ENCODE measurements at regions not wholly inside any gene's neighbourhood (a gene's known extent, or its start where the extent isn't known, plus 50 kb on each side); places are given as distances from the start of the nearest gene placed in this dataset.

GRCh38 chr1:168843950-168844349, 114.9 kb upstream of the DPT start:
- Mint-ChIP-seq H3K36me3 (ENCODE audit: low read depth) (no peaks in the 10 kb centered on the region), H3K27ac (no peak overlapping the region), H3K4me1 (ENCODE audit: low read depth) (no peaks in the 10 kb centered on the region), H3K27me3 (ENCODE audit: low read depth) (peaks cover 6% of the 10 kb centered on the region), H3K9me3 (ENCODE audit: insufficient read depth) (no peaks in the 10 kb centered on the region), H3K4me3 (no peak overlapping the region)
- ATAC-seq (no peak), DNase-seq (no peak)
- POLR2A ChIA-PET: no interaction called here
- CTCF ChIA-PET: no interaction called here

GRCh38 chr1:168845140-168845539, 116.1 kb upstream of the DPT start:
- ATAC-seq (no peak), DNase-seq (no peak)
- Mint-ChIP-seq H3K27ac (no peak overlapping the region), H3K9me3 (ENCODE audit: insufficient read depth) (no peaks in the 10 kb centered on the region), H3K4me1 (ENCODE audit: low read depth) (no peaks in the 10 kb centered on the region), H3K4me3 (no peak overlapping the region), H3K36me3 (ENCODE audit: low read depth) (no peaks in the 10 kb centered on the region), H3K27me3 (ENCODE audit: low read depth) (peaks cover 6% of the 10 kb centered on the region)
- POLR2A ChIA-PET: no interaction called here
- CTCF ChIA-PET: no interaction called here

DNA sequence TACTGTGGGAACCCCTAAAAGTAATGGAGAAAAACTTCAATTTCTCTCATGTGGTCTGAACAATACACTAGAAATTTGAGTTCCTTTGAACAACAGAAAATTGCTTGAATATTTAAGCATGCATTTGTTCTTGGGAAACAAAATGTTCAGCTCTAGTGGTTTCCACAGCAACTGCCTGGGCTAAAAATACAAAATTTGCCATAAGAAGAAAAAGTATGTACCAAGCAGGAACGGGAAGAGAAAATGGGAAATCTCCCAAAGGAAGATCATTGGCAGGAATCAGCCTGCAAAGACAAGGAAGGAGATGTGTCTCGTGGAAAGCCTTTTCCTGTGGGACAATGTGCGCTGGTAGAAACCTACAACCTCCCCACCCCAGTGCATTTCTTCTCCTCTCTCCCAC, 119.0 kb upstream of the DPT start:
- Mint-ChIP-seq H3K4me1 (ENCODE audit: low read depth) (no peaks in the 10 kb centered on the region), H3K36me3 (ENCODE audit: low read depth) (no peaks in the 10 kb centered on the region), H3K27me3 (ENCODE audit: low read depth) (peaks cover 9% of the 10 kb centered on the region), H3K27ac (no peak overlapping the region), H3K4me3 (no peak overlapping the region), H3K9me3 (ENCODE audit: insufficient read depth) (no peaks in the 10 kb centered on the region)
- CTCF ChIA-PET: no interaction called here
- ATAC-seq (no peak), DNase-seq (no peak)
- POLR2A ChIA-PET: no interaction called here

GRCh38 chr1:168861421-168862004, 132.5 kb upstream of the DPT start:
- Mint-ChIP-seq H3K9me3 (ENCODE audit: insufficient read depth) (no peaks in the 10 kb centered on the region), H3K36me3 (ENCODE audit: low read depth) (no peaks in the 10 kb centered on the region), H3K27ac (no peak overlapping the region), H3K4me3 (no peak overlapping the region), H3K4me1 (ENCODE audit: low read depth) (no peaks in the 10 kb centered on the region), H3K27me3 (ENCODE audit: low read depth) (peaks cover 3% of the 10 kb centered on the region)
- CTCF ChIA-PET: no interaction called here
- POLR2A ChIA-PET: no interaction called here
- DNase-seq (no peak), ATAC-seq (no peak)

DNA sequence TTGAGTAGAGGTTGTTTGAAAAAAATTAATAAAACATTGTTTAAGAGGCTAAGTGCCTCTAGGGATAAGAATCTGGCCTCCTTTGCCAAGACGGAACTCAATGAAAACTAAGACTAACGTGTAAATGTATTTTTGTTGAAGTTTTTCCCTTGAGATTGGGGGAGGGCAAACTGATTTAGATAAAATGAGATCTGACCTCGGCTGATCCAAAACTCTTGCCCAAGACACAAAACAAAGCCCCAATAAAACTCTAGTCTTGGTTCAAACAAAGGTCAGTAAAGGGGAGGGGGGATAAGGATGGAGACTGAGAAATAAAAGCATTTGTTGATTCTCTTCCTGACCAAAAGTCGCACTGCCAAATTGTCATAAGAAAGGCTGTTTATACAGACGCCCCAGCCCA, 134.8 kb upstream of the DPT start:
- POLR2A ChIA-PET: no interaction called here
- Mint-ChIP-seq H3K9me3 (ENCODE audit: insufficient read depth) (no peaks in the 10 kb centered on the region), H3K36me3 (ENCODE audit: low read depth) (no peaks in the 10 kb centered on the region), H3K4me1 (ENCODE audit: low read depth) (peaks cover 8% of the 10 kb centered on the region), H3K4me3 (no peak overlapping the region), H3K27ac (no peak overlapping the region), H3K27me3 (ENCODE audit: low read depth) (peaks cover 3% of the 10 kb centered on the region)
- ATAC-seq (no peak), DNase-seq (no peak)
- CTCF ChIA-PET: no interaction called here

DNA sequence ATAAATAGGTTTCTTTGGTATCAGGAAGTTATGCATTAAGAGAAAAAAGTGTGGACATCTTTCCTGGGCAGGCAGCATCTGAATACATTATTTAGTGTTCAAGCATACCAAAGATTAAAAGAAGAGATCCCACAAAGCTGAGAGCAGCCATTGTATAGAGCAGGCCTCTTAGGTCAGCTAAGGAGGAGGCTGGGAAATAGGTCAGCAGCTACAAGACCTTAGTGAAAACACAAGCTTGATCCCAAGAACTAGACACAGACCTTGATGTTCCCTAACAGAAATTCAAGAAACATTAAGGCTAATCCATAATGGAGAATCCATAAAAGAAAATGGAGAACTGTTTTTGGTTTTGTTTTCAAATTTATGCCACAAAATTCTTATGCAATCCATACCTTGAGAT, 135.3 kb upstream of the DPT start:
- H3K27ac Mint-ChIP-seq: no peak overlapping the region
- DNase-seq (no peak), ATAC-seq (no peak)
- H3K4me3 Mint-ChIP-seq: no peak overlapping the region
- H3K9me3 Mint-ChIP-seq (ENCODE audit: insufficient read depth): no peaks in the 10 kb centered on the region
- peaks cover 8% of the 10 kb centered on the region for H3K4me1 Mint-ChIP-seq (ENCODE audit: low read depth)
- POLR2A ChIA-PET: no interaction called here
- no peaks in the 10 kb centered on the region for H3K36me3 Mint-ChIP-seq (ENCODE audit: low read depth)
- CTCF ChIA-PET: no interaction called here
- peaks cover 3% of the 10 kb centered on the region for H3K27me3 Mint-ChIP-seq (ENCODE audit: low read depth)

- no peak for DNase-seq
- no peak overlapping the region for H3K27ac Mint-ChIP-seq
- CTCF ChIA-PET: no interaction called here
- POLR2A ChIA-PET: no interaction called here
- no peaks in the 10 kb centered on the region for H3K36me3 Mint-ChIP-seq (ENCODE audit: low read depth)
- ATAC-seq: no peak
- H3K9me3 Mint-ChIP-seq (ENCODE audit: insufficient read depth): no peaks in the 10 kb centered on the region
- H3K4me3 Mint-ChIP-seq: no peak overlapping the region
- no peaks in the 10 kb centered on the region for H3K27me3 Mint-ChIP-seq (ENCODE audit: low read depth)
- H3K4me1 Mint-ChIP-seq (ENCODE audit: low read depth): peaks cover 8% of the 10 kb centered on the region
These were observed 137.0 kb upstream of the DPT start for GRCh38 chr1:168865850-168866620.

GRCh38 chr1:168867941-168868634, 139.1 kb upstream of the DPT start:
- H3K4me1 Mint-ChIP-seq (ENCODE audit: low read depth): peaks cover 8% of the 10 kb centered on the region
- ChIA-PET POLR2A (no interaction called here), CTCF (no interaction called here)
- no peak overlapping the region for H3K4me3 Mint-ChIP-seq
- H3K27ac Mint-ChIP-seq: no peak overlapping the region
- H3K9me3 Mint-ChIP-seq (ENCODE audit: insufficient read depth): no peaks in the 10 kb centered on the region
- H3K36me3 Mint-ChIP-seq (ENCODE audit: low read depth): no peaks in the 10 kb centered on the region
- ATAC-seq (no peak), DNase-seq (no peak)
- no peaks in the 10 kb centered on the region for H3K27me3 Mint-ChIP-seq (ENCODE audit: low read depth)

- Mint-ChIP-seq H3K27me3 (ENCODE audit: low read depth) (no peaks in the 10 kb centered on the region), H3K27ac (no peak overlapping the region), H3K9me3 (ENCODE audit: insufficient read depth) (no peaks in the 10 kb centered on the region), H3K4me3 (no peak overlapping the region), H3K36me3 (ENCODE audit: low read depth) (no peaks in the 10 kb centered on the region), H3K4me1 (ENCODE audit: low read depth) (peaks cover 8% of the 10 kb centered on the region)
- no peak for ATAC-seq
- CTCF ChIA-PET: no interaction called here
- no peak for DNase-seq
- POLR2A ChIA-PET: no interaction called here
These were observed 142.5 kb upstream of the DPT start for GRCh38 chr1:168871531-168871930.

DNA sequence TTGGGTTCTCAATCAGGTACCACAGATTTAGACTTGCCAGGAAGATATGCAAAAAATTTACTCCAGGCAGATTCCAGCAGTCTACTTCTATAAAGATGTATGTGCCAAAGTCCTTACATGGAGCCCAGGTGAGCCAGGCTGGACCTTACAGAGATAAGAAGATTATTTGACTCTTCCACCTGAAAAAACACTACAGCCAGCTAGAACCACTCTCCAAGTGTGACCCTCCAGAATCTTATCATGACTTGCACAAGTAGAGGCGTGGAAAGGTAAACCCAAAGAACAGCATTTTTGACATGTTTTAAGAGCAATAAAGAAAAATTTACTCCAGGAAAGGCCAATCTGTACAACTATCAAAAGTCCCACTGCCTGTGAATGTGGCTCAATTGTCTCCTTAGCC, 146.8 kb upstream of the DPT start:
- Mint-ChIP-seq H3K27ac (no peak overlapping the region), H3K4me3 (no peak overlapping the region), H3K9me3 (ENCODE audit: insufficient read depth) (no peaks in the 10 kb centered on the region), H3K4me1 (ENCODE audit: low read depth) (no peaks in the 10 kb centered on the region), H3K36me3 (ENCODE audit: low read depth) (no peaks in the 10 kb centered on the region), H3K27me3 (ENCODE audit: low read depth) (no peaks in the 10 kb centered on the region)
- DNase-seq: no peak
- no peak for ATAC-seq
- ChIA-PET CTCF (no interaction called here), POLR2A (no interaction called here)

DNA sequence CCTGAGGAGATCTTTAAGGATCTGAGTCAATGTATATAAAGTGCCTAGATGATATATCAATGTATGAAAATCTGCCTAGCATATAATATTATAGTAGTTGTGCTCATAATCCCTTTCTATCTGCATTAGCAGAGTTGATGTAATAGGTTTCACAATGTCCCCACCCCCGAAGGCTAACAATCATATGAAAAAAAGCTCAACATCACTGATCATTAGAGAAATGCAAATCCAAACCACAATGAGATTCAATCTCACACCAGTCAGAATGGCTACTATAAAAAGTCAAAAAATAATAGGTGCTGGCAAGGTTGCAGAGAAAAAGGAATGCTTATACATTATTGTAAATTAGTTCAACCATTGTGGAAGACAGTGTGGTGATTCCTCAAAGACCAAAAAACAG, 147.8 kb upstream of the DPT start:
- no peak for ATAC-seq
- Mint-ChIP-seq H3K27ac (no peak overlapping the region), H3K36me3 (ENCODE audit: low read depth) (no peaks in the 10 kb centered on the region), H3K4me1 (ENCODE audit: low read depth) (no peaks in the 10 kb centered on the region), H3K4me3 (no peak overlapping the region), H3K27me3 (ENCODE audit: low read depth) (peaks cover 6% of the 10 kb centered on the region), H3K9me3 (ENCODE audit: insufficient read depth) (no peaks in the 10 kb centered on the region)
- no peak for DNase-seq
- ChIA-PET POLR2A (no interaction called here), CTCF (no interaction called here)

DNA sequence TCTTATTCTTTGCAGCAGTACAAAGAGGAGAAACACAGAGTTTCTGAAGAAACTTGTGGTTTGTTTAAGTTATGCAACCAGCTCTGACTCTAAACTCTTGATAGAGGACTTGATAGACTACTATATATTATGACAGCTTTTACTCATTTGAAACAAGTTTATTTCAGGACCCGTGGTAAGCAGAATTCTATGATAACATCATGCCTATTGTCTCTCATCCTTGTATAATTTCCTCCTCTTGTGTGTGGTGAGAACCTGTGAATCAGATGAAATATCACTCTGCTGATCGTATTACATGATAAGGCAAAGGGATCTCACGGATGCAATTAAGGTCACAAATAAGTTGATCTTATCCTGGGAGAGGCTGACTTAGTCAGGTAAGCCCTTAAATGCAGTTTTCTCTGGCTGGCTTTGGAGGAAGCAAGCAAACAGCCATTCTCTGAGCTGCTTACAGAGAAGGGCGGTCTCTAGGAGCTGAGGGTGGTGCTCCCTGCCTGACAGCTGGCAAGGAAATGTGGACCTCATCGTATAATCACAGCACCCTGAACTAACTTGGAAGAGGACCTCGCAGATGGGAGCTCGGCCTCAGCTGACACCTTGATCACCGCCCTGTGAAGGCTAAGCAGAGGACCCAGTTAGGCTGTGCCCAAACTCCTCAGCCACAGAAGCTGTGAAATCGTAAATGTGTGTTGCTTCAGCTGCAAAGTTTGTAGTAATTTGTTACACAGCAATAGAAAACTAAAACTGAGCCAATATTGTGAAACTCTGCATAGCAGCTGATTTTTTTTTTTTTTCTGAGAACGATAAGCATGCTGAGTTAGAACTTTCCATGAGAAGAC, 151.1 kb upstream of the DPT start:
- ATAC-seq (no peak), DNase-seq (no peak)
- ChIA-PET POLR2A (no interaction called here), CTCF (no interaction called here)
- Mint-ChIP-seq H3K4me3 (no peak overlapping the region), H3K27me3 (ENCODE audit: low read depth) (peaks cover 9% of the 10 kb centered on the region), H3K36me3 (ENCODE audit: low read depth) (no peaks in the 10 kb centered on the region), H3K27ac (no peak overlapping the region), H3K4me1 (ENCODE audit: low read depth) (no peaks in the 10 kb centered on the region), H3K9me3 (ENCODE audit: insufficient read depth) (no peaks in the 10 kb centered on the region)
